Activated CD4-positive, alpha-beta memory T cell treated with anti-CD3 and anti-CD28 coated beads, Interleukin-2, amount 10 ng/mL, durations not matched to agents 7 days and 5 days (primary cell): ENCODE measurements at regions not wholly inside any gene's neighbourhood (a gene's known extent, or its start where the extent isn't known, plus 50 kb on each side); places are given as distances from the start of the nearest gene placed in this dataset.

Experiments
- CTCF ChIA-PET: fragments of 350-600 bp; sonication (Branson Sonifier 250); formaldehyde crosslinking; loops from one replicate; lab custom pipeline; 2021; ENCODE audit warnings: antibody characterized with exemption, inconsistent platforms; lab: Charles Lee
- POLR2A ChIA-PET: fragments of 350-600 bp; sonication (Branson Sonifier 250); formaldehyde crosslinking; loops from one replicate; lab custom pipeline; 2021; ENCODE audit warnings: antibody characterized with exemption; lab: Charles Lee
- DNase-seq: peaks from one replicate; pipeline ENCODE4 v3.0.0-alpha.2; 2020
- H3K27ac Mint-ChIP-seq: one replicate; pipeline ENCODE4 v1.8.0; 2021; ENCODE audit warnings: mild to moderate bottlenecking, mixed read lengths
- H3K27me3 Mint-ChIP-seq: one replicate; pipeline ENCODE4 v1.8.0; 2021; ENCODE audit warnings: mixed read lengths
- H3K36me3 Mint-ChIP-seq: one replicate; pipeline ENCODE4 v1.8.0; 2021; ENCODE audit warnings: low read depth, mixed read lengths
- H3K4me1 Mint-ChIP-seq: one replicate; pipeline ENCODE4 v1.8.0; 2021; ENCODE audit warnings: mixed read lengths
- H3K4me3 Mint-ChIP-seq: one replicate; pipeline ENCODE4 v1.8.0; 2021; ENCODE audit warnings: mild to moderate bottlenecking, mixed read lengths
- H3K9me3 Mint-ChIP-seq: one replicate; pipeline ENCODE4 v1.8.0; 2021; ENCODE audit warnings: mixed read lengths

GRCh38 chr15:23514484-23514883, 51.0 kb upstream of the MKRN3 start:
- DNase-seq = no peak
- H3K27me3 Mint-ChIP-seq = no peaks in the 10 kb centered on the region
- no peaks in the 10 kb centered on the region for H3K36me3 Mint-ChIP-seq
- H3K4me1 Mint-ChIP-seq = no peaks in the 10 kb centered on the region
- peaks cover 2% of the 10 kb centered on the region for H3K9me3 Mint-ChIP-seq
- no peak overlapping the region for H3K27ac Mint-ChIP-seq
- ChIA-PET POLR2A (no interaction called here), CTCF (no interaction called here)
- no peak overlapping the region for H3K4me3 Mint-ChIP-seq

DNA sequence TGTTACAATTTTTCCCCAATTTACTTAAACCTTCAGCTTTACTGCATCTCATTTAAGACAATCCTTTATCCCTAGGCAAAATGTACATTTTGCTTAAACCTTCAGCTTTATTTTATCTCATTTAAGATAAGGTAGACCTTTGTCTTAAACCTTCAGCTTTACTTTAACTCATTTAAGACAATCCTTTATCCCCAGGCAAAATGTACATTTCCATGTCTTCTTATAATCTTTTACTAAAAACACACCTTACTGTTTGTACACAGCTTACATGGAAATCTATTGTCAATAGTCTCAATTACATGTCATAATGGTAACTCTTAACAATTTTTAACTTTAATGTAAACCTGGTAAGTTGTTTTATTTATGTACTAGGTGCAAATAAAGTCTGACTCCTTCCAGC, 58.7 kb upstream of the MKRN3 start:
- no peak for DNase-seq
- Mint-ChIP-seq H3K4me1 (peaks cover 2% of the 10 kb centered on the region), H3K36me3 (no peaks in the 10 kb centered on the region), H3K27ac (no peak overlapping the region), H3K27me3 (peaks cover 5% of the 10 kb centered on the region), H3K9me3 (no peaks in the 10 kb centered on the region), H3K4me3 (no peak overlapping the region)
- POLR2A ChIA-PET = no interaction called here
- CTCF ChIA-PET = no interaction called here

- ChIA-PET POLR2A (no interaction called here), CTCF (no interaction called here)
- peaks cover 2% of the 10 kb centered on the region for H3K4me1 Mint-ChIP-seq
- H3K27ac Mint-ChIP-seq = no peak overlapping the region
- no peaks in the 10 kb centered on the region for H3K36me3 Mint-ChIP-seq
- peaks cover 5% of the 10 kb centered on the region for H3K27me3 Mint-ChIP-seq
- no peaks in the 10 kb centered on the region for H3K9me3 Mint-ChIP-seq
- no peak overlapping the region for H3K4me3 Mint-ChIP-seq
- DNase-seq = no peak
These were observed 56.9 kb upstream of the GOLGA6L2 start for GRCh38 chr15:23503980-23504379.

DNA sequence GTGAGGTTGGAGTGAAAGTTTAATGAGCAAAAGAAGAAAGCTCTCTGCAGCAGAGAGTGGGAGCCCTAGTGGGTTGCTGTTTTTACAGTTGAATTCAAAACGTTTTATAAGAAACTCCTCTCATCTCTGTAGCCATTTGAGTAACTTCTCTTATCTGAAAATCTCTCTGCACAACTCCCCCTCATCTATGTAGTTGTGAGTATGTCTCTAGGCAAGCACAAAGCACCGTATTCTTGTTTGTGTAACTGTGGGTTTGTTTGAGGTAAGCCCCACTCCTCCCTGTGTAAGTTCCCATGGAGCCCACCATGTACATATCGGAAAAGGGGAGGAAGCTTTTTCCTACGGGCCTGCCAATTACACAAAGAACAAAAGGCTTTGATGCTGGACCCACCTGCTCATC, 56.5 kb upstream of the GOLGA6L2 start:
- no peak overlapping the region for H3K4me3 Mint-ChIP-seq
- no peaks in the 10 kb centered on the region for H3K36me3 Mint-ChIP-seq
- H3K9me3 Mint-ChIP-seq = no peaks in the 10 kb centered on the region
- peaks cover 2% of the 10 kb centered on the region for H3K4me1 Mint-ChIP-seq
- peaks cover 5% of the 10 kb centered on the region for H3K27me3 Mint-ChIP-seq
- no peak overlapping the region for H3K27ac Mint-ChIP-seq
- CTCF ChIA-PET = no interaction called here
- DNase-seq = no peak
- POLR2A ChIA-PET = no interaction called here

GRCh38 chr15:23497710-23498111, 50.7 kb upstream of the GOLGA6L2 start:
- CTCF ChIA-PET = interaction anchor here (1.0 kb wide), 1 partner anchor 11 kb away, joined by 4 read pairs; no protein-coding TSS in a partner anchor
- Mint-ChIP-seq H3K27me3 (peaks cover 1% of the 10 kb centered on the region), H3K36me3 (no peaks in the 10 kb centered on the region), H3K27ac (no peak overlapping the region), H3K4me1 (no peaks in the 10 kb centered on the region), H3K9me3 (no peaks in the 10 kb centered on the region), H3K4me3 (no peak overlapping the region)
- no peak for DNase-seq
- POLR2A ChIA-PET = no interaction called here
